Posterior cingulate gyrus (tissue), 11 donors: ENCODE measurements at regions not wholly inside any gene's neighbourhood (a gene's known extent, or its start where the extent isn't known, plus 50 kb on each side); places are given as distances from the start of the nearest gene placed in this dataset.

ENCODE experiments used
- DNase-seq, 10 donors: peaks; one replicate each; pipeline versions ENCODE4 v3.0.0 to v3.0.0-alpha.2; 2020 to 2021; ENCODE audit warnings: mixed read lengths in 3 of 10
- intact Hi-C: fragments of 100-400 bp; cut with DNase I; formaldehyde crosslinking; loops from one replicate; pipeline ENCODE4 v1.15.1; 2023

GRCh38 chrX:80098038-80098437 is 83.5 kb downstream of the TBX22 start:
- no peak for DNase-seq
- intact Hi-C loops = no loop called here

GRCh38 chrX:80120335-80120734 is 105.8 kb downstream of the TBX22 start:
- no peak for DNase-seq
- intact Hi-C loops = no loop called here

- intact Hi-C loops = no loop called here
- no peak for DNase-seq
Observed at GRCh38 chrX:80138938-80139337, 124.4 kb downstream of the TBX22 start.

GRCh38 chrX:80139564-80139963 is 125.0 kb downstream of the TBX22 start:
- intact Hi-C loops = no loop called here
- DNase-seq = no peak

GRCh38 chrX:80170581-80170980 is 156.0 kb downstream of the TBX22 start:
- intact Hi-C loops = no loop called here

GRCh38 chrX:80173261-80173660 is 158.7 kb downstream of the TBX22 start:
- intact Hi-C loops = no loop called here
- no peak for DNase-seq

More at GRCh38 chrX:80170581-80170980, 156.0 kb downstream of the TBX22 start:
- no peak for DNase-seq

GRCh38 chrX:80174925-80175574 is 160.5 kb downstream of the TBX22 start:
- intact Hi-C loops = no loop called here
- no peak for DNase-seq

GRCh38 chrX:80181079-80181478 is 166.5 kb downstream of the TBX22 start:
- DNase-seq = no peak
- intact Hi-C loops = no loop called here

- no peak for DNase-seq
- intact Hi-C loops = no loop called here
Observed at GRCh38 chrX:80184854-80185253, 170.3 kb downstream of the TBX22 start.

- intact Hi-C loops = no loop called here
- DNase-seq = peak in 1 of 10 donors; percentile 12
Observed at GRCh38 chrX:80206647-80207046, 192.1 kb downstream of the TBX22 start.

- DNase-seq = peak in 3 of 10 donors; percentile 43 to 76 (median 53)
- intact Hi-C loops = no loop called here
Observed at GRCh38 chrX:80207327-80207726, 192.8 kb downstream of the TBX22 start.

GRCh38 chrX:80216086-80216485 is 201.5 kb downstream of the TBX22 start:
- intact Hi-C loops = no loop called here
- DNase-seq = no peak

- DNase-seq = no peak
- intact Hi-C loops = no loop called here
Observed at GRCh38 chrX:80223982-80224579, 196.2 kb upstream of the TENT5D start.

GRCh38 chrX:80229626-80230025 is 190.6 kb upstream of the TENT5D start:
- intact Hi-C loops = no loop called here
- DNase-seq = no peak

- DNase-seq = no peak
Observed at GRCh38 chrX:80237072-80237471, 183.2 kb upstream of the TENT5D start.

GRCh38 chrX:80246271-80246670 is 174.0 kb upstream of the TENT5D start:
- no peak for DNase-seq
- intact Hi-C loops = no loop called here

More at GRCh38 chrX:80237072-80237471, 183.2 kb upstream of the TENT5D start:
- intact Hi-C loops = no loop called here

- no peak for DNase-seq
- intact Hi-C loops = no loop called here
Observed at GRCh38 chrX:80266287-80266686, 154.0 kb upstream of the TENT5D start.

- no peak for DNase-seq
- intact Hi-C loops = no loop called here
Observed at GRCh38 chrX:80266979-80267378, 153.3 kb upstream of the TENT5D start.

GRCh38 chrX:80267790-80268189 is 152.5 kb upstream of the TENT5D start:
- no peak for DNase-seq
- intact Hi-C loops = no loop called here

- no peak for DNase-seq
Observed at GRCh38 chrX:80282535-80282934, 137.7 kb upstream of the TENT5D start.

GRCh38 chrX:80285131-80285773 is 135.0 kb upstream of the TENT5D start:
- intact Hi-C loops = no loop called here
- DNase-seq = no peak

More at GRCh38 chrX:80282535-80282934, 137.7 kb upstream of the TENT5D start:
- intact Hi-C loops = no loop called here

GRCh38 chrX:80290834-80291233 is 129.4 kb upstream of the TENT5D start:
- no peak for DNase-seq
- intact Hi-C loops = no loop called here
